ENCODE measurements at regions not wholly inside any gene's neighbourhood (a gene's known extent, or its start where the extent isn't known, plus 50 kb on each side); places are given as distances from the start of the nearest gene placed in this dataset.

DNA sequence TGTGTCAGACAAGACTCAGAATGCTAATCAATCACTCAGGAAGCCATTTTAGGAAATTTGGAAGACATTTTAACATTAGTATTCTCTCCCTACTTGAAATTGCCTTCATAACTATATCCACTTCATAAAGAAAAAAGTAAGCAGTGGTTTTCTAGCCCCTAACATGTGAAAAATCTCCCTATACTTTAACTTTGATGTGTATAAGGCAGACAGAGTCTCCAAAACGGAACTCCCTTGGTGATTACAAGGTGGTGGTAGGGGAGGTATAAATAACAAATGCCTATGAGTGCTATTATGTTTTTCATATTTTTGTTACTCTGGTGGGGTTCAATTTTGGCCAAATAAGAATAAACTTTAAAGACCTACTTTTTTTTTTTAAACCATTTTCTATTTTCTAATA is 300.3 kb downstream of the BTG1 start:
- intact Hi-C loops (cut with DNase I) = no loop called here
- DNase-seq (ENCODE audit: low spot score) = no peak
- no peak overlapping the region for H3K4me3 ChIP-seq
- TF ChIP-seq POLR2A (IDR thresholded peaks at IDR 0.05) = no peak
- TF ChIP-seq, protein P1, sequence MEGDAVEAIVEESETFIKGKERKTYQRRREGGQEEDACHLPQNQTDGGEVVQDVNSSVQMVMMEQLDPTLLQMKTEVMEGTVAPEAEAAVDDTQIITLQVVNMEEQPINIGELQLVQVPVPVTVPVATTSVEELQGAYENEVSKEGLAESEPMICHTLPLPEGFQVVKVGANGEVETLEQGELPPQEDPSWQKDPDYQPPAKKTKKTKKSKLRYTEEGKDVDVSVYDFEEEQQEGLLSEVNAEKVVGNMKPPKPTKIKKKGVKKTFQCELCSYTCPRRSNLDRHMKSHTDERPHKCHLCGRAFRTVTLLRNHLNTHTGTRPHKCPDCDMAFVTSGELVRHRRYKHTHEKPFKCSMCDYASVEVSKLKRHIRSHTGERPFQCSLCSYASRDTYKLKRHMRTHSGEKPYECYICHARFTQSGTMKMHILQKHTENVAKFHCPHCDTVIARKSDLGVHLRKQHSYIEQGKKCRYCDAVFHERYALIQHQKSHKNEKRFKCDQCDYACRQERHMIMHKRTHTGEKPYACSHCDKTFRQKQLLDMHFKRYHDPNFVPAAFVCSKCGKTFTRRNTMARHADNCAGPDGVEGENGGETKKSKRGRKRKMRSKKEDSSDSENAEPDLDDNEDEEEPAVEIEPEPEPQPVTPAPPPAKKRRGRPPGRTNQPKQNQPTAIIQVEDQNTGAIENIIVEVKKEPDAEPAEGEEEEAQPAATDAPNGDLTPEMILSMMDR (IDR thresholded peaks at IDR 0.05) = no peak
- no peak for TF ChIP-seq POLR2AphosphoS5 (IDR thresholded peaks at IDR 0.05)
- H3K27me3 ChIP-seq (replicated peaks; ENCODE audit: insufficient read depth) = no peaks in the 10 kb centered on the region
- 85% methylated on average over 1 of the region's 1 CpG for WGBS
- H3K27ac ChIP-seq = no peak overlapping the region
- H3K4me1 ChIP-seq (replicated peaks) = no peaks in the 10 kb centered on the region
- no peaks in the 10 kb centered on the region for H3K36me3 ChIP-seq
- no peaks in the 10 kb centered on the region for H3K9me3 ChIP-seq

DNA sequence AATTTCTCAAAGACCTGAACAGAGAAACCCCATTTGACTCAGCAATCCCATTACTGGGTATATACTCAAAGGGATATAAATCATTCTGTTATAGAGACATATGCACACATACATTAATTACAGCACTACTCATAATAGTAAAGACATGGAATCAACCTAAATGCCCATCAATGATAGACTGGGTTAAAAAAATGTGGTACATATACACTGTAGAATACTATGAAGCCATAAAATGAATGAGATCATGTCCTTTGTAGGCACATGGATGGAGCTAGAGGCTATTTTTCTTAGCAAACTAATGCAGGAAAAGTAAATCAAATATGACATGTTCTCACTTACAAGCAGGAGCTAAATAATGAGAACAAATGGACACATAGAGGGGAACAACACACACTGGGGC is 303.8 kb downstream of the BTG1 start:
- H3K27ac ChIP-seq = no peak overlapping the region
- intact Hi-C loops (cut with DNase I) = no loop called here
- no peaks in the 10 kb centered on the region for H3K9me3 ChIP-seq
- no peak for DNase-seq (ENCODE audit: low spot score)
- no peaks in the 10 kb centered on the region for H3K4me1 ChIP-seq (replicated peaks)
- no peak for TF ChIP-seq POLR2AphosphoS5 (IDR thresholded peaks at IDR 0.05)
- TF ChIP-seq, protein P1 (IDR thresholded peaks at IDR 0.05) = no peak
- no peaks in the 10 kb centered on the region for H3K27me3 ChIP-seq (replicated peaks; ENCODE audit: insufficient read depth)
- H3K36me3 ChIP-seq = no peaks in the 10 kb centered on the region
- no peak overlapping the region for H3K4me3 ChIP-seq

DNA sequence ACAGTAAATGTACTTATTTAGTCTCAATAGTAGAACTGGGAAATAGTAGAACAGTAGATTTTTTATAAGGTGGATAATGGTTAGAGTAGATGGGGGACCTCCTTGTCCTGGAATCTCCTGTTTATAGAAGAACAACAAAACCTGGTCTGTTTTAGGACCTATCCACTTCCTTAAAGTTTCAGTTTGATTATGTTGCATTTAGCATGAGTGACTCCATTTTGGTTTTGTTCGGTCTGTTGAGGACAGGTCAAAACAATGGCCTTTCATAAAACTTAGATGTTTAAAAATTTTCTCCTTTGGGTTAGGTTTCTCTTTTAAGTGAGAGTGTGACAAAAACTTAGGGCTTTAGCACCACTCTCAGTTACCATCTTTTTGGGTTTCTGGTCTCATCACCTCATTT is 308.9 kb downstream of the BTG1 start:
- WGBS = 96% methylated on average over 1 of the region's 1 CpG
- Histone ChIP-seq H3K9me3 (no peaks in the 10 kb centered on the region), H3K27ac (no peak overlapping the region), H3K4me1 (replicated peaks) (no peaks in the 10 kb centered on the region), H3K4me3 (no peak overlapping the region), H3K27me3 (replicated peaks; ENCODE audit: insufficient read depth) (no peaks in the 10 kb centered on the region), H3K36me3 (no peaks in the 10 kb centered on the region)
- DNase-seq (ENCODE audit: low spot score) = no peak
- no peak for TF ChIP-seq POLR2AphosphoS5 (IDR thresholded peaks at IDR 0.05)
- no peak for TF ChIP-seq POLR2A (IDR thresholded peaks at IDR 0.05)
- TF ChIP-seq, protein P1 (IDR thresholded peaks at IDR 0.05) = no peak
- intact Hi-C loops (cut with DNase I) = no loop called here

DNA sequence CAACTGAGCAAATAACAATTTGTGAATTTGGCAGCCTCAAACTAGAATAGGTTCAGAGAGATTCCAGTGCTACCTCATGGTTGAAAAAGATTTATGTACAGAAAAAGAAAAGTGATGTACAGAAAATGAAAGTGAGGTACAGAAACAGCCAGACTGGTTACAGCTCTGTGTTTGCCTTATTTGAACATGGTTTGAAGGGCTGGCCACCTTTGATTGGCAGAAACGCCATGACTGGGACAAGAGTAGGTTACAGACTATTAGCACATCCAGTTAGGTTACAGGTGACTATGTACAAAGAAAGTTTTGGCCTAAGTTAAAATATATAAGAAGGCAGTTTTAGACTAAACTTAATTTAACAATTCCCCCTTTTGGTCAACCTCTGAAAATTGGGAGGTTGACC is 309.4 kb downstream of the BTG1 start:
- Histone ChIP-seq H3K4me3 (no peak overlapping the region), H3K27ac (no peak overlapping the region), H3K36me3 (no peaks in the 10 kb centered on the region), H3K27me3 (replicated peaks; ENCODE audit: insufficient read depth) (no peaks in the 10 kb centered on the region), H3K4me1 (replicated peaks) (no peaks in the 10 kb centered on the region), H3K9me3 (no peaks in the 10 kb centered on the region)
- DNase-seq (ENCODE audit: low spot score) = no peak
- intact Hi-C loops (cut with DNase I) = no loop called here
- no peak for TF ChIP-seq POLR2A (IDR thresholded peaks at IDR 0.05)
- no peak for TF ChIP-seq POLR2AphosphoS5 (IDR thresholded peaks at IDR 0.05)
- TF ChIP-seq, protein P1 (IDR thresholded peaks at IDR 0.05) = no peak
- WGBS = 74% methylated on average over 1 of the region's 1 CpG

DNA sequence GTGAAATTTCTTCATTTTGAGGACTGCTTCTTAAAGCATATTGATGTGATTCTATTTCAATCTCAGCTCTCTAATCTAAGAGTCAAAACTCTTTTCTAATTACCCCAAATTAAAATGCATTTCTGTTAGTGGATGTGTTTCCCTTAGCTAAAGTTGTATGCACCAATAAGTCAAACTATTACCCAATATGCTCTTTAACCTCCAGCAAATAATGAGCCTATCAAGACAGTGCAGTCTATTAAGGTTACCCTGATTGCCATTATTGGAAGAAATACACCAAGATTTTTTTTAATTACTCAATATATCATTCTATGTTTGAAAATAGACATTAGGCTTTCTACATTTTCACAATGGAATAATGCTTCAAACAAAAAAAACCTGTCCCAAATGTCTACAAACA is 310.0 kb downstream of the BTG1 start:
- TF ChIP-seq POLR2A (IDR thresholded peaks at IDR 0.05) (no peak), POLR2AphosphoS5 (IDR thresholded peaks at IDR 0.05) (no peak)
- TF ChIP-seq, protein P1 (IDR thresholded peaks at IDR 0.05) = no peak
- Histone ChIP-seq H3K27ac (no peak overlapping the region), H3K27me3 (replicated peaks; ENCODE audit: insufficient read depth) (no peaks in the 10 kb centered on the region), H3K36me3 (no peaks in the 10 kb centered on the region), H3K4me1 (replicated peaks) (no peaks in the 10 kb centered on the region), H3K4me3 (no peak overlapping the region), H3K9me3 (no peaks in the 10 kb centered on the region)
- intact Hi-C loops (cut with DNase I) = no loop called here
- no peak for DNase-seq (ENCODE audit: low spot score)
